Liver (tissue), 8 donors: ENCODE measurements at regions not wholly inside any gene's neighbourhood (a gene's known extent, or its start where the extent isn't known, plus 50 kb on each side); places are given as distances from the start of the nearest gene placed in this dataset.

Source experiments
- DNase-seq: peaks from one replicate; pipeline ENCODE4 v3.0.0-alpha.2; 2017; ENCODE audit warnings: low spot score
- H3K27ac ChIP-seq, 2 donors: one replicate each; pipeline ENCODE4 v1.7.0; 2013; ENCODE audit warnings: inconsistent platforms in 2 of 2, low read length in 2 of 2, control low read depth in 1 of 2, low read depth in 1 of 2, mild to moderate bottlenecking in 1 of 2
- H3K27me3 ChIP-seq, 4 donors: one replicate each; pipeline versions ENCODE4 v1.6.1 to v1.7.0; 2013; ENCODE audit warnings: low read length in 3 of 4, inconsistent platforms in 1 of 4, mild to moderate bottlenecking in 1 of 4, moderate library complexity in 1 of 4; ENCODE audit not compliant: control insufficient read depth in 4 of 4, insufficient read depth in 4 of 4
- H3K36me3 ChIP-seq, 4 donors: one replicate each; pipeline versions ENCODE4 v1.6.1 to v1.7.0; 2013; ENCODE audit warnings: low read length in 3 of 4, mild to moderate bottlenecking in 3 of 4, low read depth in 1 of 4, moderate library complexity in 1 of 4; ENCODE audit not compliant: control insufficient read depth in 4 of 4, insufficient read depth in 3 of 4
- H3K4me1 ChIP-seq, 4 donors: one replicate each; pipeline versions ENCODE4 v1.6.1 to v1.7.0; 2013; ENCODE audit warnings: low read length in 3 of 4, mild to moderate bottlenecking in 3 of 4, moderate library complexity in 1 of 4; ENCODE audit not compliant: control insufficient read depth in 4 of 4, insufficient read depth in 4 of 4
- H3K4me3 ChIP-seq, 3 donors: one replicate each; pipeline versions ENCODE4 v1.6.1 to v1.7.0; 2013; ENCODE audit warnings: low read length in 3 of 3, control low read depth in 1 of 3, low read depth in 1 of 3, mild to moderate bottlenecking in 1 of 3
- H3K9ac ChIP-seq, 2 donors: one replicate each; pipeline ENCODE4 v1.7.0; 2013; ENCODE audit warnings: low read length in 2 of 2, mild to moderate bottlenecking in 2 of 2, moderate library complexity in 2 of 2, control low read depth in 1 of 2, low read depth in 1 of 2
- H3K9me3 ChIP-seq, 4 donors: one replicate each; pipeline versions ENCODE4 v1.6.1 to v1.7.0; 2013; ENCODE audit warnings: low read length in 3 of 4; ENCODE audit not compliant: control insufficient read depth in 4 of 4
- ATF3 ChIP-seq: IDR thresholded peaks from 2 replicates; pipeline ENCODE4 v1.6.1; 2016; ENCODE audit warnings: antibody characterized with exemption
- CTCF ChIP-seq: fragments of 150-350 bp; IDR thresholded peaks from 2 replicates; pipeline ENCODE4 v1.5.1; 2017; ENCODE audit warnings: improper control_type of control experiment, low read depth, low read length; ENCODE audit not compliant: missing input control
- HNF4A ChIP-seq, 2 donors: conservative IDR thresholded peaks; 2 replicates each; pipeline ENCODE4 v1.6.1; 2016; ENCODE audit warnings: antibody characterized with exemption in 2 of 2, mild to moderate bottlenecking in 2 of 2
- HNF4G ChIP-seq: IDR thresholded peaks from 2 replicates; pipeline ENCODE4 v1.6.1; 2016; ENCODE audit warnings: antibody characterized with exemption
- NR2F2 ChIP-seq: IDR thresholded peaks from 2 replicates; pipeline ENCODE4 v1.6.1; 2016; ENCODE audit warnings: antibody characterized with exemption
- RAD21 ChIP-seq, 2 donors: IDR thresholded peaks; 2 replicates each; pipeline ENCODE4 v1.6.1; 2016; ENCODE audit warnings: antibody characterized with exemption in 2 of 2, mild to moderate bottlenecking in 2 of 2
- RXRA ChIP-seq, 2 donors: IDR thresholded peaks; 2 replicates each; pipeline ENCODE4 v1.6.1; 2017 to 2018; ENCODE audit warnings: antibody characterized with exemption in 2 of 2, mild to moderate bottlenecking in 1 of 2
- TAF1 ChIP-seq: conservative IDR thresholded peaks from 2 replicates; pipeline ENCODE4 v1.6.1; 2016; ENCODE audit warnings: antibody characterized with exemption, mild to moderate bottlenecking
- YY1 ChIP-seq: IDR thresholded peaks from 2 replicates; pipeline ENCODE4 v1.6.1; 2016; ENCODE audit warnings: antibody characterized with exemption, mild to moderate bottlenecking
- ZBTB33 ChIP-seq: IDR thresholded peaks from 2 replicates; pipeline ENCODE4 v1.6.1; 2016; ENCODE audit warnings: antibody characterized with exemption
- WGBS: extraction: QIAGEN DNeasy Blood & Tissue Kit; methylation state at CpG from one replicate; pipeline ENCODE4 v1.1.7; 2013; 5-methylcytosine and 5-hydroxymethylcytosine counted together
- TF ChIP-seq, protein P1 (sequence below): IDR thresholded peaks from 2 replicates; pipeline ENCODE4 v1.6.1; 2016; ENCODE audit warnings: antibody characterized with exemption, mild to moderate bottlenecking
- donor health status: healthy.
- donor health status: healthy.
- donor health status: healthy.
- donor health status: healthy.
- donor health status: healthy.

DNA sequence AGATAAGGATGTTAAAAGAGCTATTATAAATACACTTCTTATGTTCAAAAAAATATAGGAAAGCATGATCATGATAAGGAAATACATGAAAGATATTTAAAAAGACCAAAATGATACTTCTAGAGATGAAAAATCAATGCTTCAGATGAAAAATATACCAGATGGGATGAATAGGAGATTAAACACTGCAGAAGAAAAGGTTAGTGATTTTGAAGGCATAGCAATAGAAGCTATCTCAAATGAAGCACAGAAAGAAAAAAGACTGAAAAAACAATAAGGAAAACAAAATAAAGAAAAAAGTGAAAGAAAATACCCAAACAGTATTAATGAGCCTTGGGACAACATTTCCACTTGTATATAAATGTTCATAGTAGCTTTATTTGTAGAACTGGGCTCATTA is 80.7 kb upstream of the LEF1 start:
- Histone ChIP-seq H3K27ac (no peak overlapping the region), H3K36me3 (no peaks in the 10 kb centered on the region), H3K27me3 (no peaks in the 10 kb centered on the region), H3K4me3 (no peak overlapping the region), H3K9me3 (peaks cover 0 to 3% (median 1%) of the 10 kb centered on the region in 4 donors), H3K9ac (no peak overlapping the region), H3K4me1 (no peaks in the 10 kb centered on the region)
- TF ChIP-seq, protein P1, sequence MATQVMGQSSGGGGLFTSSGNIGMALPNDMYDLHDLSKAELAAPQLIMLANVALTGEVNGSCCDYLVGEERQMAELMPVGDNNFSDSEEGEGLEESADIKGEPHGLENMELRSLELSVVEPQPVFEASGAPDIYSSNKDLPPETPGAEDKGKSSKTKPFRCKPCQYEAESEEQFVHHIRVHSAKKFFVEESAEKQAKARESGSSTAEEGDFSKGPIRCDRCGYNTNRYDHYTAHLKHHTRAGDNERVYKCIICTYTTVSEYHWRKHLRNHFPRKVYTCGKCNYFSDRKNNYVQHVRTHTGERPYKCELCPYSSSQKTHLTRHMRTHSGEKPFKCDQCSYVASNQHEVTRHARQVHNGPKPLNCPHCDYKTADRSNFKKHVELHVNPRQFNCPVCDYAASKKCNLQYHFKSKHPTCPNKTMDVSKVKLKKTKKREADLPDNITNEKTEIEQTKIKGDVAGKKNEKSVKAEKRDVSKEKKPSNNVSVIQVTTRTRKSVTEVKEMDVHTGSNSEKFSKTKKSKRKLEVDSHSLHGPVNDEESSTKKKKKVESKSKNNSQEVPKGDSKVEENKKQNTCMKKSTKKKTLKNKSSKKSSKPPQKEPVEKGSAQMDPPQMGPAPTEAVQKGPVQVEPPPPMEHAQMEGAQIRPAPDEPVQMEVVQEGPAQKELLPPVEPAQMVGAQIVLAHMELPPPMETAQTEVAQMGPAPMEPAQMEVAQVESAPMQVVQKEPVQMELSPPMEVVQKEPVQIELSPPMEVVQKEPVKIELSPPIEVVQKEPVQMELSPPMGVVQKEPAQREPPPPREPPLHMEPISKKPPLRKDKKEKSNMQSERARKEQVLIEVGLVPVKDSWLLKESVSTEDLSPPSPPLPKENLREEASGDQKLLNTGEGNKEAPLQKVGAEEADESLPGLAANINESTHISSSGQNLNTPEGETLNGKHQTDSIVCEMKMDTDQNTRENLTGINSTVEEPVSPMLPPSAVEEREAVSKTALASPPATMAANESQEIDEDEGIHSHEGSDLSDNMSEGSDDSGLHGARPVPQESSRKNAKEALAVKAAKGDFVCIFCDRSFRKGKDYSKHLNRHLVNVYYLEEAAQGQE: no peak
- TF ChIP-seq ATF3 (no peak), CTCF (no peak)
- DNase-seq: no peak

- H3K27ac ChIP-seq: no peak overlapping the region
- no peak overlapping the region for H3K4me3 ChIP-seq
- no peak overlapping the region for H3K9ac ChIP-seq
- no peak for TF ChIP-seq ZBTB33
- TF ChIP-seq NR2F2: no peak
- TF ChIP-seq HNF4A (conservative IDR thresholded peaks at IDR 0.05): no peak
- TF ChIP-seq TAF1: no peak
- TF ChIP-seq RAD21 (IDR thresholded peaks at IDR 0.05): no peak
- no peak for TF ChIP-seq YY1
- H3K27me3 ChIP-seq: no peaks in the 10 kb centered on the region
- no peak for DNase-seq
- H3K36me3 ChIP-seq: no peaks in the 10 kb centered on the region
- peaks cover 0 to 3% (median 1%) of the 10 kb centered on the region in 4 donors for H3K9me3 ChIP-seq
- 41% methylated on average over 3 of the region's 3 CpGs for WGBS
- H3K4me1 ChIP-seq: no peaks in the 10 kb centered on the region
These were observed 78.8 kb upstream of the LEF1 start for GRCh38 chr4:108247387-108248049.

- Histone ChIP-seq H3K4me1 (no peaks in the 10 kb centered on the region), H3K27ac (no peak overlapping the region), H3K9ac (no peak overlapping the region), H3K9me3 (peaks cover 0 to 3% (median 1%) of the 10 kb centered on the region in 4 donors), H3K36me3 (no peaks in the 10 kb centered on the region), H3K27me3 (no peaks in the 10 kb centered on the region), H3K4me3 (no peak overlapping the region)
- no peak for DNase-seq
- 85% methylated on average over 2 of the region's 2 CpGs for WGBS
- no peak for TF ChIP-seq HNF4G
- no peak for TF ChIP-seq YY1
- no peak for TF ChIP-seq RXRA (IDR thresholded peaks at IDR 0.05)
- TF ChIP-seq CTCF: no peak
- no peak for TF ChIP-seq HNF4A (conservative IDR thresholded peaks at IDR 0.05)
- TF ChIP-seq ATF3: no peak
- TF ChIP-seq, protein P1: no peak
These were observed 75.9 kb upstream of the LEF1 start for GRCh38 chr4:108244606-108245005.
